ENCODE measurements at regions not wholly inside any gene's neighbourhood (a gene's known extent, or its start where the extent isn't known, plus 50 kb on each side); places are given as distances from the start of the nearest gene placed in this dataset.

- no peak for TF ChIP-seq POLR2AphosphoS5 (IDR thresholded peaks at IDR 0.05; ENCODE audit: low read depth, low read length)
- no peak for TF ChIP-seq POLR2A (IDR thresholded peaks at IDR 0.05; ENCODE audit: low read depth, low read length)
- TF ChIP-seq TAF1 (IDR thresholded peaks at IDR 0.05; ENCODE audit: borderline replicate concordance, low read depth, low read length), result no peak
- DNase-seq (ENCODE audit: insufficient read length) (no peak), FAIRE-seq (no peak)
These were observed 396.9 kb downstream of the ADGRL2 start for GRCh38 chr1:82197606-82198005.

GRCh38 chr1:82195245-82195644 lies 394.5 kb downstream of the ADGRL2 start:
- no peak for DNase-seq (ENCODE audit: insufficient read length)
- TF ChIP-seq POLR2A (IDR thresholded peaks at IDR 0.05; ENCODE audit: low read depth, low read length), result no peak
- TF ChIP-seq POLR2AphosphoS5 (IDR thresholded peaks at IDR 0.05; ENCODE audit: low read depth, low read length), result no peak
- TF ChIP-seq TAF1 (IDR thresholded peaks at IDR 0.05; ENCODE audit: borderline replicate concordance, low read depth, low read length), result no peak
- FAIRE-seq, result no peak

GRCh38 chr1:82185084-82185483 lies 384.4 kb downstream of the ADGRL2 start:
- no peak for TF ChIP-seq POLR2A (IDR thresholded peaks at IDR 0.05; ENCODE audit: low read depth, low read length)
- no peak for TF ChIP-seq POLR2AphosphoS5 (IDR thresholded peaks at IDR 0.05; ENCODE audit: low read depth, low read length)
- TF ChIP-seq TAF1 (IDR thresholded peaks at IDR 0.05; ENCODE audit: borderline replicate concordance, low read depth, low read length), result no peak
- DNase-seq (ENCODE audit: insufficient read length), result no peak
- FAIRE-seq, result no peak

- FAIRE-seq (no peak), DNase-seq (ENCODE audit: insufficient read length) (no peak)
- TF ChIP-seq TAF1 (IDR thresholded peaks at IDR 0.05; ENCODE audit: borderline replicate concordance, low read depth, low read length) (no peak), POLR2A (IDR thresholded peaks at IDR 0.05; ENCODE audit: low read depth, low read length) (no peak), POLR2AphosphoS5 (IDR thresholded peaks at IDR 0.05; ENCODE audit: low read depth, low read length) (no peak)
These were observed 381.1 kb downstream of the ADGRL2 start for GRCh38 chr1:82181846-82182245.

- FAIRE-seq (no peak), DNase-seq (ENCODE audit: insufficient read length) (no peak)
- TF ChIP-seq POLR2A (IDR thresholded peaks at IDR 0.05; ENCODE audit: low read depth, low read length) (no peak), POLR2AphosphoS5 (IDR thresholded peaks at IDR 0.05; ENCODE audit: low read depth, low read length) (no peak), TAF1 (IDR thresholded peaks at IDR 0.05; ENCODE audit: borderline replicate concordance, low read depth, low read length) (no peak)
These were observed 378.4 kb downstream of the ADGRL2 start for GRCh38 chr1:82179131-82179530.

- no peak for TF ChIP-seq POLR2A (IDR thresholded peaks at IDR 0.05; ENCODE audit: low read depth, low read length)
- FAIRE-seq (no peak), DNase-seq (ENCODE audit: insufficient read length) (no peak)
These were observed 376.5 kb downstream of the ADGRL2 start for GRCh38 chr1:82177192-82177591.

- FAIRE-seq (no peak), DNase-seq (ENCODE audit: insufficient read length) (no peak)
- no peak for TF ChIP-seq POLR2A (IDR thresholded peaks at IDR 0.05; ENCODE audit: low read depth, low read length)
- no peak for TF ChIP-seq TAF1 (IDR thresholded peaks at IDR 0.05; ENCODE audit: borderline replicate concordance, low read depth, low read length)
- TF ChIP-seq POLR2AphosphoS5 (IDR thresholded peaks at IDR 0.05; ENCODE audit: low read depth, low read length), result no peak
These were observed 371.2 kb downstream of the ADGRL2 start for GRCh38 chr1:82171955-82172354.

- FAIRE-seq (no peak), DNase-seq (ENCODE audit: insufficient read length) (no peak)
- TF ChIP-seq TAF1 (IDR thresholded peaks at IDR 0.05; ENCODE audit: borderline replicate concordance, low read depth, low read length) (no peak), POLR2AphosphoS5 (IDR thresholded peaks at IDR 0.05; ENCODE audit: low read depth, low read length) (no peak), POLR2A (IDR thresholded peaks at IDR 0.05; ENCODE audit: low read depth, low read length) (no peak)
These were observed 367.7 kb downstream of the ADGRL2 start for GRCh38 chr1:82168482-82168881.

GRCh38 chr1:82165304-82165703 lies 364.6 kb downstream of the ADGRL2 start:
- DNase-seq (ENCODE audit: insufficient read length) (no peak), FAIRE-seq (no peak)
- no peak for TF ChIP-seq POLR2AphosphoS5 (IDR thresholded peaks at IDR 0.05; ENCODE audit: low read depth, low read length)
- no peak for TF ChIP-seq POLR2A (IDR thresholded peaks at IDR 0.05; ENCODE audit: low read depth, low read length)
- no peak for TF ChIP-seq TAF1 (IDR thresholded peaks at IDR 0.05; ENCODE audit: borderline replicate concordance, low read depth, low read length)

GRCh38 chr1:82162486-82163420 lies 362.0 kb downstream of the ADGRL2 start:
- FAIRE-seq (no peak), DNase-seq (ENCODE audit: insufficient read length) (no peak)
- no peak for TF ChIP-seq TAF1 (IDR thresholded peaks at IDR 0.05; ENCODE audit: borderline replicate concordance, low read depth, low read length)
- TF ChIP-seq POLR2A (IDR thresholded peaks at IDR 0.05; ENCODE audit: low read depth, low read length), result no peak
- no peak for TF ChIP-seq POLR2AphosphoS5 (IDR thresholded peaks at IDR 0.05; ENCODE audit: low read depth, low read length)

GRCh38 chr1:82161700-82162141 lies 361.0 kb downstream of the ADGRL2 start:
- TF ChIP-seq POLR2AphosphoS5 (IDR thresholded peaks at IDR 0.05; ENCODE audit: low read depth, low read length) (no peak), TAF1 (IDR thresholded peaks at IDR 0.05; ENCODE audit: borderline replicate concordance, low read depth, low read length) (no peak), POLR2A (IDR thresholded peaks at IDR 0.05; ENCODE audit: low read depth, low read length) (no peak)
- DNase-seq (ENCODE audit: insufficient read length) (no peak), FAIRE-seq (peak; percentile 48)

GRCh38 chr1:82160903-82161302 lies 360.2 kb downstream of the ADGRL2 start:
- TF ChIP-seq TAF1 (IDR thresholded peaks at IDR 0.05; ENCODE audit: borderline replicate concordance, low read depth, low read length) (no peak), POLR2A (IDR thresholded peaks at IDR 0.05; ENCODE audit: low read depth, low read length) (no peak), POLR2AphosphoS5 (IDR thresholded peaks at IDR 0.05; ENCODE audit: low read depth, low read length) (no peak)
- FAIRE-seq (no peak), DNase-seq (ENCODE audit: insufficient read length) (no peak)
